Loucy (cell line): ENCODE measurements at regions not wholly inside any gene's neighbourhood (a gene's known extent, or its start where the extent isn't known, plus 50 kb on each side); places are given as distances from the start of the nearest gene placed in this dataset.

Experiments used
- H2AFZ ChIP-seq: fragments of 200-600 bp; sonication (generic); 2 replicates; pipeline ENCODE4 v1.6.0; 2016; ENCODE audit warnings: antibody characterized with exemption, mild to moderate bottlenecking, low read length, moderate library complexity
- H3F3A ChIP-seq: fragments of 200-600 bp; 2 replicates; pipeline ENCODE4 v1.6.0; 2016; ENCODE audit warnings: antibody characterized with exemption, low read depth, mild to moderate bottlenecking
- H3K27me3 ChIP-seq: fragments of 200-600 bp; sonication (generic); 2 replicates; pipeline ENCODE4 v1.6.1; 2014; ENCODE audit warnings: low read length, mild to moderate bottlenecking; ENCODE audit not compliant: insufficient read depth, poor library complexity, severe bottlenecking
- H3K36me3 ChIP-seq: fragments of 200-600 bp; sonication (generic); 2 replicates; pipeline ENCODE4 v1.6.1; 2016; ENCODE audit warnings: low read length; ENCODE audit not compliant: insufficient read depth
- H3K4me1 ChIP-seq: fragments of 200-600 bp; sonication (generic); 2 replicates; pipeline ENCODE4 v1.5.1; 2014; ENCODE audit warnings: low read length, mild to moderate bottlenecking; ENCODE audit not compliant: insufficient read depth, poor library complexity, severe bottlenecking
- H3K4me2 ChIP-seq: fragments of 200-600 bp; sonication (generic); 2 replicates; pipeline ENCODE4 v1.6.0; 2014; ENCODE audit warnings: antibody characterized with exemption, low read length, low read depth, mild to moderate bottlenecking; ENCODE audit not compliant: poor library complexity, severe bottlenecking
- H3K4me3 ChIP-seq: fragments of 200-600 bp; sonication (generic); 2 replicates; pipeline ENCODE4 v1.5.1; 2014; ENCODE audit warnings: low read length, mild to moderate bottlenecking, mixed read lengths; ENCODE audit not compliant: poor library complexity, severe bottlenecking
- H3K79me2 ChIP-seq: fragments of 200-600 bp; sonication (generic); 2 replicates; pipeline ENCODE4 v1.6.1; 2014; ENCODE audit warnings: low read length; ENCODE audit not compliant: insufficient read depth
- H3K9ac ChIP-seq: fragments of 200-600 bp; sonication (generic); 2 replicates; pipeline ENCODE4 v1.6.0; 2014; ENCODE audit warnings: mild to moderate bottlenecking, low read depth, low read length, moderate library complexity; ENCODE audit not compliant: poor library complexity, severe bottlenecking
- H3K9me2 ChIP-seq: fragments of 200-600 bp; sonication (generic); replicated peaks from 2 replicates; pipeline ENCODE4 v1.6.1; 2016; ENCODE audit warnings: low read depth, low read length, mixed read lengths
- H3K9me3 ChIP-seq: fragments of 200-600 bp; sonication (generic); 2 replicates; pipeline ENCODE4 v1.6.1; 2014; ENCODE audit warnings: mild to moderate bottlenecking, antibody characterized with exemption, low read length, low read depth; ENCODE audit not compliant: insufficient read depth
- H4K20me1 ChIP-seq: fragments of 200-600 bp; sonication (generic); 2 replicates; pipeline ENCODE4 v1.6.0; 2014; ENCODE audit warnings: antibody characterized with exemption, low read length, mild to moderate bottlenecking; ENCODE audit not compliant: insufficient read depth, poor library complexity, severe bottlenecking
- CTCF ChIP-seq: fragments of 200-600 bp; sonication (generic); conservative IDR thresholded peaks from 2 replicates; pipeline ENCODE4 v1.5.1; 2014; ENCODE audit warnings: mild to moderate bottlenecking, antibody characterized with exemption, low read length
- EZH2phosphoT487 ChIP-seq: fragments of 200-600 bp; IDR thresholded peaks from 2 replicates; pipeline ENCODE4 v1.6.1; 2018; ENCODE audit warnings: antibody characterized with exemption, mild to moderate bottlenecking, moderate library complexity, borderline replicate concordance

- Histone ChIP-seq H3F3A (no peaks in the 10 kb centered on the region), H3K9ac (no peak overlapping the region), H3K27me3 (no peaks in the 10 kb centered on the region), H2AFZ (no peak overlapping the region), H3K9me2 (no peaks in the 10 kb centered on the region), H3K4me1 (no peaks in the 10 kb centered on the region), H4K20me1 (no peaks in the 10 kb centered on the region), H3K4me2 (no peak overlapping the region), H3K79me2 (no peaks in the 10 kb centered on the region), H3K9me3 (no peaks in the 10 kb centered on the region), H3K36me3 (no peaks in the 10 kb centered on the region), H3K4me3 (no peak overlapping the region)
- no peak for TF ChIP-seq EZH2phosphoT487
- no peak for TF ChIP-seq CTCF
Observed at GRCh38 chr16:13427943-13428342, 492.0 kb upstream of the ERCC4 start.

GRCh38 chr16:13429416-13429815 is 490.5 kb upstream of the ERCC4 start:
- Histone ChIP-seq H3K36me3 (no peaks in the 10 kb centered on the region), H2AFZ (no peak overlapping the region), H3K4me3 (no peak overlapping the region), H3K4me2 (no peak overlapping the region), H3K79me2 (no peaks in the 10 kb centered on the region), H4K20me1 (no peaks in the 10 kb centered on the region), H3K27me3 (no peaks in the 10 kb centered on the region), H3K9me2 (no peaks in the 10 kb centered on the region), H3F3A (no peaks in the 10 kb centered on the region), H3K9ac (no peak overlapping the region), H3K9me3 (no peaks in the 10 kb centered on the region), H3K4me1 (no peaks in the 10 kb centered on the region)
- TF ChIP-seq EZH2phosphoT487 (no peak), CTCF (no peak)

GRCh38 chr16:13435415-13435814 is 484.5 kb upstream of the ERCC4 start:
- Histone ChIP-seq H4K20me1 (no peaks in the 10 kb centered on the region), H3K9me2 (no peaks in the 10 kb centered on the region), H3K9me3 (no peaks in the 10 kb centered on the region), H2AFZ (no peak overlapping the region), H3K9ac (no peak overlapping the region), H3F3A (no peaks in the 10 kb centered on the region), H3K4me3 (no peak overlapping the region), H3K4me1 (no peaks in the 10 kb centered on the region), H3K4me2 (no peak overlapping the region), H3K27me3 (no peaks in the 10 kb centered on the region), H3K79me2 (no peaks in the 10 kb centered on the region), H3K36me3 (no peaks in the 10 kb centered on the region)
- no peak for TF ChIP-seq EZH2phosphoT487
- TF ChIP-seq CTCF = no peak
